ENCODE measurements at regions not wholly inside any gene's neighbourhood (a gene's known extent, or its start where the extent isn't known, plus 50 kb on each side); places are given as distances from the start of the nearest gene placed in this dataset.

GRCh38 chr3:77859156-77859555 lies 819.3 kb downstream of the ROBO2 start:
- no peak for DNase-seq (ENCODE audit: low read depth)

DNA sequence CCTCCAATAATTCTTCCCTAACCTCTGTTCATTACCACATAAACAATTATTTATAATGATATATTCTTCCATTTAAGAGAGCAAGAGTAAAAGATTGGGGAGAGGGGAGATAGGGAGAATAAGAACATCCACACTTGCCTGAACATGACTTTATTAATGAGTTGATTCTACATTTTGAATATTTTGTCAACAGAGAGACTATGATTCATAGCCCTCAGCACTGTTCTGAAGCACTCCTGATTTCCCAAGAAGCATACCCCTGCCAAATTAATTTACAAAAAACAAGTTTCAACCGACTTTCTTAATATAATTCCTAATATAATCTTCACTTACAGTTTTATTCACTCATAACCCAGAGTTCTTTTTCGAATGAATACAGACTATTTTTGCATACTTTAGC lies 828.8 kb downstream of the ROBO2 start:
- DNase-seq (ENCODE audit: low read depth) = peak; percentile 15

DNA sequence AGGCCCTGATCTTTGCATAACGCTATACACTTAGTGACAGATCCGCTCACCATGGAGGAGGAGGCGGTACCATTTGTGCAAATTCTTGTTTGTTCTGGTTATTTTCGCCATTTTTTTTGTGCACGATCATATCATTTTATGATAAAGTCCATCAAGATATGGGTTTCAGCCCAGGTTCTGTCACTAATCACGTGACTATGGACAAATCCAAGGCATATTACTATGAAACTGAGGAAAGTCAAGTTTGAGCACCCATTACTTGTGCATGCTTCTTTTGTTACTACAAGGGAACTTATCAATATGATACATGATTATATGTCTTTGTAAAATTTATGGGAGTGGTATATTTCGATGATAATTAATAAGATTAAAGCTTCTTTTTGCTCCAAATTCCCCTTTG lies 829.5 kb downstream of the ROBO2 start:
- DNase-seq (ENCODE audit: low read depth) = no peak

- peak; percentile 91 for DNase-seq (ENCODE audit: low read depth)
Observed at GRCh38 chr3:77871436-77871835, 831.5 kb downstream of the ROBO2 start.

GRCh38 chr3:77873598-77873997 lies 833.7 kb downstream of the ROBO2 start:
- no peak for DNase-seq (ENCODE audit: low read depth)

DNA sequence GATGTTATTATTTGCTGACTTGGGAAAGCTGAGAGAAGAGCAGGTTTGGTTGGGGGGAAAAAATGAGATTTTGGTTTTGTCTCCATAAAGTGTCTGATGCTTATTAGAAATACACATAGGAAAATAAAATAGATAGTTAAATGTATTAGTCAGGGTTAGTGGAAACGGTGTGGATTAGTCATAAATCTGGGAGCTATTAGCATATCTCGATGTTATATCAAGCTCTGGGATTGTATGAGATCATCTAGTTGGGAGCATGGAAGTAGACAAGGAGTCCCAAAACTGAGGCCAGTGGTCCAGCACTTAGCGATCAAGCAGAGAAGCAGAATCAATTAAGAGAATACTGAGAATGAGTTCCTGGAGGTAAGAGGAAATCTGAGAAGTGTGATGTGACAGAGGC lies 845.5 kb downstream of the ROBO2 start:
- peak; percentile 7 for DNase-seq (ENCODE audit: low read depth)

GRCh38 chr3:77887611-77888010 lies 847.7 kb downstream of the ROBO2 start:
- DNase-seq (ENCODE audit: low read depth) = no peak

- DNase-seq (ENCODE audit: low read depth) = no peak
Observed at GRCh38 chr3:77889616-77890015, 849.7 kb downstream of the ROBO2 start.

GRCh38 chr3:77898621-77899020 lies 858.7 kb downstream of the ROBO2 start:
- no peak for DNase-seq (ENCODE audit: low read depth)

GRCh38 chr3:77902675-77903074 lies 862.8 kb downstream of the ROBO2 start:
- no peak for DNase-seq (ENCODE audit: low read depth)

DNA sequence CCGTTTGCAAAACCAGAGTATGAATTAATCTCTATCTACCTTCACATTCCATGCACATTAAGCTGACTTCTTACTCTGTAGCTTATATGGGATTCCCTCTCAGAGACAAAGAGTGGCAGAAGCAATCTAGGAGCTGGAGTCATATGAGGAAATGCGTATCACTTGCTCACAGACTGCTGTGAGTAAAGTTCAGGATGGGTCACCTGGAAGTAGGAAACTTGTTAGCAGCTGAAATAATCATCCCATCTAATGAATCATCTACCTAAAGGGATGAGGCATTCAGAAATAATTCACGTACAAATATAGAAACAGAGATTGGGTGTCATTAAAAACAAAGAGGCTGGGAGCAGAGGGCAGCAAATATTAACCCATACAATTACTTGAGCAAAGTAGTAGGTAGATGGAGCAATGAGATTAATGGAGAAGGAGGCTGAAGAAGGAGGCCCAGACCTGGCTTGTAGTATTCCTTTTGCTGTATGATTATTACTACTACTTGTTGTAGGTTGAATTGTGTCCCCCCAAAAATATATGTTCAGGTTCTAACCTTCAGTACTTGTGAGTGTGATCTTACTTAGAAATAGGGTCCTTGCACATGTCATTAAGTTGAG lies 866.3 kb downstream of the ROBO2 start:
- DNase-seq (ENCODE audit: low read depth) = peak; percentile 86

- DNase-seq (ENCODE audit: low read depth) = no peak
Observed at GRCh38 chr3:77913524-77914174, 873.8 kb downstream of the ROBO2 start.

- DNase-seq (ENCODE audit: low read depth) = peak; percentile 81
Observed at GRCh38 chr3:77915336-77915735, 875.4 kb downstream of the ROBO2 start.

DNA sequence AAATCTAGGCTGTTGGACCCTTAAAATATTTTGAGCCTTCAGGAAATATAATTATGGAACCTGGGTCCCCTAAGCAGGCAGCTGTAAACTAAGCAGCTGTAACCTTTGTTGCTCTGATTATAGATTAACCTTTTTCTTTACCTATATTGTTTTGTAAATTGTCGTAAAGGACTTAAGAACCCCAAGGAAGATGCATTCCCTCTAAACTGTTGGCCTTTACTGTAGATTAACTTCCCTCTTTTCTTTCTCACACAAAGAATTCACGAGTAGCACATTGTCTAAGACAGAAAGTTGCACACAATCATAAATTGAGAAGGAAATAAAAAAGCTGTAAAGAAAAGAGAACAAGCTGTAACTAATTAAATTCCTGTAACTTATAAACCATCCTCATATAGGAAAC lies 877.3 kb downstream of the ROBO2 start:
- no peak for DNase-seq (ENCODE audit: low read depth)

- no peak for DNase-seq (ENCODE audit: low read depth)
Observed at GRCh38 chr3:77919244-77919643, 879.3 kb downstream of the ROBO2 start.

DNA sequence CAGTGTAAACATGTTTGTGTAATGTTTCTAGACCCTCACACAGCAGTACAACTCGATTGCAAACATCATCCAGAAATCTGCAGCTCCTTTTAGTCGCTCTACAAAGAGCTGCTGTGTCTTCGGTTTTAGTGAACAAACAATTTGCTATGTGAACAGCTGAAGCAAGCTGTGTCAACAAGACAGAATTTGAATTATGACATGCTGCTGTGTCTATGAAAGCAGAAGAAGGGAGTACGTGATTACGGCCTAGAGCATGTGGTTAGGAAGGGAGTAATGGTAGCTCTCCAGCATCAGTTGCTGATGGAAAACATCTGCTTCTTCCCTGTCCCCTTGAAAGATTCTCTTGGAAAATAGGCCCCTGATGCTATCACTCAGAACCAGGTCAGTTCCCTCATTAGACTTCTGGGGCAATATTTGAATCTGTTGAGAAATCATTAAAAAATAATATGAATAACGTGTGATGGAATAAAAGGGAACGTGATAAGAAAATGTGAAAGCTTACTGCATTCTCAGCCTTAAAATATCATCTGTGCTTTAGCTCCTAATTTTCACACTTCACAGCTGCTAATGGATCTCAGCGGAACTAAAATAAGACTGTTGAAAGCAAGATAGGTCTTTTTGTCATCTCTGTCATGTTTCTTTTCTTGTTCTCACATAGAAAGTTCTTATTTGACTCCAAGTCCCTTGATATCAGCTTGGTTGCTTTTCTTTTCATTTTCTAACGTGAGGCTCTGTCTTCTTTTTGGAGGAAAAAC lies 891.5 kb downstream of the ROBO2 start:
- DNase-seq (ENCODE audit: low read depth) = no peak

- DNase-seq (ENCODE audit: low read depth) = no peak
Observed at GRCh38 chr3:77932926-77933325, 893.0 kb downstream of the ROBO2 start.

GRCh38 chr3:77933926-77934325 lies 894.0 kb downstream of the ROBO2 start:
- no peak for DNase-seq (ENCODE audit: low read depth)

DNA sequence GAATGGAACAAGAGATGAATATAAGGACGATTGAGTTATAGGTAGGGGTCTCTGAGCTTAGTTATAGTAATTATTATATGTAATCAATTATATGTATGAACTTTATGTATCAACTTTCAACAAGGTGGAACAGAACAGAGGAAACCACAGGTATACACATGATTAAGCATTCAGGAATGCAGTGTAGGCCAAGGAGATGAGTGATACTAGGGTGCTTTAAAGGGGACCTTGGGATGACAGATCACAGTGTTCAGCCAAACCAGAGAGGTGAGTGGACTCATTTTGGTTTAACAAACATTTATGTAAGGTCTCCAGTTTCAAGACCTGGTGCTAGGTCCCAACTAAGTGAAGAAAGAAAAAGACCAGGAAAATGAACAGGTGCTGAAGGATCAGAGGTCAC lies 895.5 kb downstream of the ROBO2 start:
- peak; percentile 18 for DNase-seq (ENCODE audit: low read depth)

DNA sequence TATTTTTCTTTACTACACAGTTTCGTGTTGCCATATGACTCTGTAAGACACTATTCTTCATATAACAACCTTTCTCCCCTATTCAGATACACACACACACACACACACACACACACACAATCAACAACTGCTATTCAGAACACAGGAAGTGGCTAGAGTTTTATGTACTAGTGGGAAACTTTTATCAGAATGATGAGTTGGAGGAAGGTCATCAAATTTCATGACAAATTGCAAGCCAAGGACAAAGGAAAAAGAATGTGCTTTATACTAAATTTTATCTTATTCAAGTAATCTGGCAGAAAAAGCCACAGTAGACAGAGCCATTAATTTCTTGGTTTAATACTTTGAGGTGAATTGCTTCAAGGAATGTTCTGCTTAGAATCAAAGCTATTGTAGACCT lies 899.8 kb downstream of the ROBO2 start:
- no peak for DNase-seq (ENCODE audit: low read depth)

GRCh38 chr3:77943598-77943997 lies 903.7 kb downstream of the ROBO2 start:
- DNase-seq (ENCODE audit: low read depth) = no peak

DNA sequence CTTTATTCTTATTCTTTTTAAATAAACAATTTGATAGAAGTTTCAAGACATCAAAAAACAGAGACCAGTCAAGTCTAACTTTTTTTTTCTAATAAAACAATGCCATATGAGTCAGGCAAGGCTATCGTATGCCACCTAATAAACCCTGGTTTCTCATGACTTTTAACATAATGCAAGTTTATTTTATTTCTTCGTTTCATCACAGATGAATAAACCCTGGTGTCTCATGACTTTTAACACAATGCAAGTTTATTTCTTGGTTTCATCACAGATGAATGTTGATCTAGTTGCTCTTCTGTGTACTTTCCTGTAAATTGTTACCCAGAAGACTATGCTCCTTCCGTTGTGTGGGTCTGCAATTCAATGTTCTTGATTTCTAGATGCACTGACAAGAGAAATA lies 905.4 kb downstream of the ROBO2 start:
- DNase-seq (ENCODE audit: low read depth) = peak; percentile 12

DNA sequence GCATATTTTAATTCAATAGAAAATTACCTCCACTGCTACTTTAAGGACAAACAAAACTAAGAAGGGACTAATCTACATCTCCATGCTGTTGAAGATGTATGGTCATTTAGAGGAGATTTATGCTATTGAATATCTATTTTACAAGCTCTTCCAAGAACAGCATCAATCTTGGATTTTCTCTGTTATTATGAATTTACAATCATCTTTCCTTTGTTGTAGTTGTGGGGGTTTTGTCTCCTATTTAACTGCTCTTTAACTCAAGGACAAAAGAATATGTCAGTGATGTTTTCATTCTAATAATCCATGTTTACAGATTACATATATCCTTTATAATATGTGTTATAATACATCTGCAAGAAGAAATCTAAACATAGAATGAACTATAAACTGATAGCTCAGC lies 907.8 kb downstream of the ROBO2 start:
- no peak for DNase-seq (ENCODE audit: low read depth)
